ENCODE measurements at regions not wholly inside any gene's neighbourhood (a gene's known extent, or its start where the extent isn't known, plus 50 kb on each side); places are given as distances from the start of the nearest gene placed in this dataset.
"Not testable (repeated sequence)": the region's sequence is repeated elsewhere in the genome, so short reads cannot be mapped to it uniquely, and the experiment has no call there.

- TF ChIP-seq EZH2phosphoT487 (IDR thresholded peaks at IDR 0.05; ENCODE audit: insufficient read depth, low read depth); EZH2 (IDR thresholded peaks at IDR 0.05; ENCODE audit: insufficient read depth, poor library complexity, severe bottlenecking): not testable (repeated sequence)
Measured at GRCh38 chr10:125228245-125228940, 68.0 kb upstream of the CTBP2 start.
